ENCODE measurements at regions not wholly inside any gene's neighbourhood (a gene's known extent, or its start where the extent isn't known, plus 50 kb on each side); places are given as distances from the start of the nearest gene placed in this dataset.

DNA sequence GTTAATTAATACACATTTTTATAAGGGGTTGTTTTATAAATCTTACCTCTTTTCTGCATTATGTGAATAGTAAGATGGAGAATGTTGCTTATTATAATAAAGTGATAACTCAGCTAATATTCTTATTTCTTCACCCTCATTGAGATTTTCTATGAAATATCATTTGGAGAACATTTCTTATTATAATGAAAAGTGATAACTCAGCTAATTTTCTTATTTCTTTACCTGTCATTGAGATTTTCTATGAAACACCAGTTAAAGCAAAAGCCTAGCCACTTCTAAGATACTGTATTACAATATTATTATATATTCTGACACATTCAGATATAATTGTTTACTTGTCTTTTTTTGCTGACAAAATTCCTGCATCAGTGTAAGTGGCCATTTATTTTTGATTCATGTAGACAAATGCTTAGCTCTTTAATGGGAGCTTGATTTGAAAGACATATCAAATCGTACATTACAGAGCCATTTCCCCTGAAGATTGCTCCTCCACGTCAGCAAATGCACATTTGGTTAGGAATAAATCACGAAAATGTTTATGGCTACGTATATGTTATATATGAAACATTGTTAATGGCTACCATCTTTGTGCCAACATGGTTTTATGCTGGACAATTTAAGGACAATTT lies 427.5 kb downstream of the CHL1 start:
- no peak overlapping the region for H4K8ac ChIP-seq (ENCODE audit: extremely low read depth, insufficient read depth, low read length)
- no peak overlapping the region for H2BK20ac ChIP-seq (ENCODE audit: low read length)

More for the DNA sequence above, 427.5 kb downstream of the CHL1 start:
- no peaks in the 10 kb centered on the region for H3K27me3 ChIP-seq (replicated peaks in 1 of 4; ENCODE audit: control insufficient read depth in 3 of 4, extremely low read depth in 1 of 4, insufficient read depth in 3 of 4, low read length in 3 of 4)
- H4K5ac ChIP-seq (ENCODE audit: insufficient read length, low read depth, low read length): no peak overlapping the region
- no peak overlapping the region for H3K23ac ChIP-seq (ENCODE audit: insufficient read length)
- no peak overlapping the region for H2BK120ac ChIP-seq (replicated peaks; ENCODE audit: low read depth, low read length)
- WGBS, 2 experiments (ENCODE audit: extremely low coverage in 1 of 2, insufficient coverage in 1 of 2, insufficient read length in 1 of 2, insufficient replicate concordance in 2 of 2, low coverage in 1 of 2, low lambda C conversion rate in 2 of 2, missing lambda C conversion rate in 1 of 2): 95% methylated on average over 4 of the region's 4 CpGs; no CpG with 5 or more reads in 1 of the 2 experiments
- no peak overlapping the region for H2AK5ac ChIP-seq (ENCODE audit: low read depth, low read length)
- no peaks in the 10 kb centered on the region for H3K79me2 ChIP-seq (ENCODE audit: control insufficient read depth in 1 of 2, insufficient read depth in 2 of 2, low read length in 2 of 2)
- DNase-seq (ENCODE audit: low read depth in 1 of 2, low spot score in 2 of 2): no peak
- H2AFZ ChIP-seq (ENCODE audit: low read length): no peak overlapping the region
- H3K23me2 ChIP-seq (ENCODE audit: low read depth, low read length): no peaks in the 10 kb centered on the region; the same call in 1 of the 2 replicates
- no peaks in the 10 kb centered on the region for H3K9me3 ChIP-seq (ENCODE audit: insufficient read depth in 2 of 2, low read depth in 1 of 2, low read length in 1 of 2)
- no peak overlapping the region for H2BK12ac ChIP-seq (ENCODE audit: low read depth, low read length)
- no peaks in the 10 kb centered on the region for H4K20me1 ChIP-seq (replicated peaks in 1 of 2; ENCODE audit: control insufficient read depth in 1 of 2, insufficient read depth in 2 of 2, low read length in 2 of 2)
- no peaks in the 10 kb centered on the region for H3K79me1 ChIP-seq (ENCODE audit: low read depth, low read length)
- no peak for FAIRE-seq
- H3K56ac ChIP-seq (replicated peaks; ENCODE audit: insufficient read length, low read depth, low read length): no peak overlapping the region
- H3K4me1 ChIP-seq (replicated peaks in 1 of 4; ENCODE audit: control insufficient read depth in 3 of 4, insufficient read depth in 4 of 4, low read length in 3 of 4): no peaks in the 10 kb centered on the region
- ChIA-PET POLR2A (ENCODE audit: partially characterized antibody) (no interaction called here), CTCF (ENCODE audit: partially characterized antibody) (interaction anchor here (1.2 kb wide), 1 partner anchor 8 kb away, joined by 3 read pairs; no protein-coding TSS in a partner anchor)
- no peak overlapping the region for H2BK15ac ChIP-seq (ENCODE audit: low read length)
- H3K27ac ChIP-seq (ENCODE audit: low read depth, low read length): no peak overlapping the region
- H3K14ac ChIP-seq (ENCODE audit: insufficient read length): no peak overlapping the region
- H3K4ac ChIP-seq (replicated peaks; ENCODE audit: insufficient read length, low read depth, low read length): no peak overlapping the region
- H3K9ac ChIP-seq (replicated peaks in 1 of 4; ENCODE audit: extremely low read depth in 1 of 4, low read depth in 3 of 4, low read length in 3 of 4): no peak overlapping the region
- no peak overlapping the region for H3K4me3 ChIP-seq (ENCODE audit: extremely low read depth in 1 of 4, insufficient read depth in 2 of 4, low read depth in 3 of 4, low read length in 4 of 4)
- no peak overlapping the region for H4K91ac ChIP-seq (replicated peaks; ENCODE audit: insufficient read length, low read length)
- H3K4me2 ChIP-seq (ENCODE audit: insufficient read depth in 1 of 2, low read depth in 2 of 2, low read length in 2 of 2): no peak overlapping the region
- no peaks in the 10 kb centered on the region for H3K36me3 ChIP-seq (ENCODE audit: control insufficient read depth in 2 of 4, insufficient read depth in 4 of 4, low read length in 3 of 4)
- TF ChIP-seq EGR1 (IDR thresholded peaks at IDR 0.05; ENCODE audit: borderline replicate concordance, low read depth, low read length) (no peak), ZNF274 (IDR thresholded peaks at IDR 0.05; ENCODE audit: borderline replicate concordance, extremely low read depth, low read length) (no peak), RFX5 (IDR thresholded peaks at IDR 0.05; ENCODE audit: borderline replicate concordance, low read depth, low read length) (no peak), ASH2L (IDR thresholded peaks at IDR 0.05; ENCODE audit: low read length) (no peak)
- H2BK5ac ChIP-seq (ENCODE audit: low read depth, low read length): no peak overlapping the region
- H3K18ac ChIP-seq (ENCODE audit: extremely low read depth, low read length): no peak overlapping the region

All from H1 (cell line).